H1 (cell line): ENCODE measurements at regions not wholly inside any gene's neighbourhood (a gene's known extent, or its start where the extent isn't known, plus 50 kb on each side); places are given as distances from the start of the nearest gene placed in this dataset.

Experiments used
- CHD2 ChIP-seq: IDR thresholded peaks from 2 replicates; pipeline ENCODE4 v1.6.1; 2012; ENCODE audit warnings: low read length, improper control_type of control experiment
- TF ChIP-seq, protein P1 (sequence below): IDR thresholded peaks from 2 replicates; pipeline ENCODE4 v1.6.1; 2012; ENCODE audit warnings: inconsistent platforms

DNA sequence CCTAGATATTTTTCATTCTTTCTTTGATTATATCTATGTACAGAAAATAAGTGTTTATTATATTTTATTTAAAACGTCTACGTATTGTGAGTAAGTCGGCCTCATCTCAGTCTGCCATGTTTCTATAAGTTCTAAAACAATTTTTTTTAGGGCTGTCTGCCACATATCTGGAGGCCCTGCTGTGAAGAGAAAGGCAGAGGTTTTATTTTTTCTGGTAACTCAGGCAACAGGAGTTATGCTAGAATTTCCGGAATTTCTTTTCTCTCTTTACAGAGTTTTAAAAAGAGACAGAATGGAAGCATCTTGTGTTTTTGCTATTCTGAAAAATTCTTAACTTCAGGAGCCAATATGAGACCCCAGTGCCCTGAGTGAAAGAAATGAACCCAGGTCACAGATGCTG, 1124.0 kb upstream of the TENM3 start (continued):
- no peak for TF ChIP-seq CHD2
- TF ChIP-seq, protein P1, sequence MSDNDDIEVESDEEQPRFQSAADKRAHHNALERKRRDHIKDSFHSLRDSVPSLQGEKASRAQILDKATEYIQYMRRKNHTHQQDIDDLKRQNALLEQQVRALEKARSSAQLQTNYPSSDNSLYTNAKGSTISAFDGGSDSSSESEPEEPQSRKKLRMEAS, result no peak
